Keratinocyte (primary cell): ENCODE measurements at regions not wholly inside any gene's neighbourhood (a gene's known extent, or its start where the extent isn't known, plus 50 kb on each side); places are given as distances from the start of the nearest gene placed in this dataset.

Source experiments
- EZH2 ChIP-seq: IDR thresholded peaks from one replicate; pipeline ENCODE4 v1.6.1; 2012; ENCODE audit warnings: inconsistent platforms, mild to moderate bottlenecking, low read length, moderate library complexity
- TF ChIP-seq, protein P1 (sequence below), 3 experiments: IDR thresholded peaks in 1 of 3; conservative IDR thresholded peaks in 1 of 3; optimal IDR thresholded peaks in 1 of 3; 2 replicates in 2 of 3; 3 replicates in 1 of 3; pipeline versions ENCODE3 to v1.5.1; 2011; ENCODE audit warnings: low read length in 3 of 3, mild to moderate bottlenecking in 3 of 3, moderate library complexity in 2 of 3, control low read depth in 1 of 3, inconsistent platforms in 1 of 3; ENCODE audit not compliant: insufficient read depth in 2 of 3; ENCODE audit errors: extremely low read depth in 1 of 3

DNA sequence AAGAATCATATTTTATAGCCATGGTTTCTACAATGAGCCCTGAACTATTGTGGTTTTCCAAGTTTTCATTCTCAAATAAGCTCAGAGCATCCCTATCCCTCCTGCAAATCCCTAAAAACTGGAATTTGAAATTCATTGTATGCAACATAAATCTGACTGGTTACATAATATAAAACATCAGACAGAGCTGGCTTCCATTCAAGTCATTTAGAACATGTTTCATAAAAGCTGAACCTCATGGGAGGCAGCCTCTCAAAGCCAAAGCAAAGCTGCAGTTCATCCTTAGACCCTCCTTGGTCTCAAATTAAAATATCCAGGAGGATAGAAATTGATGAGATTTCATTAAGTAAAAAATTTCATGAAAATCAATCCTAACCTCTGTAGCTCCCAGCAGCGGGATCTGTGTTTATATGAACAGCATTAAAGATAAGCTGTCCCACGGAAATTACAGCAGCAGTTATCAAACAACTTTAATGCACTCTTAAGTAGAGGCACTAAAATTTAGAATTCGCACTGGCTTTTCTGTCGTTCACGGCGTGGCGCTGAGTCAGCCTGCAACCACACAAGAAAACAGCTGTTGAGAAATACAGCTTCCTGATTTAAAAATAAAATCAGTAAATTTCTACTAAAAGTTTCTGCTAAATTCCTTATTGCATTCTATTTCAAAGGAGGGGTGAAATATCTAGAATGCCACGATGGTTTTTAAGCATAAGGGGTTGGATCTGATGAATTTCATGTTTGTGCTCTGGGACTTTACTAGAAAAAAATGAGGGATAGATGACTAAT, 99.9 kb upstream of the TIAM1 start:
- TF ChIP-seq, protein P1, sequence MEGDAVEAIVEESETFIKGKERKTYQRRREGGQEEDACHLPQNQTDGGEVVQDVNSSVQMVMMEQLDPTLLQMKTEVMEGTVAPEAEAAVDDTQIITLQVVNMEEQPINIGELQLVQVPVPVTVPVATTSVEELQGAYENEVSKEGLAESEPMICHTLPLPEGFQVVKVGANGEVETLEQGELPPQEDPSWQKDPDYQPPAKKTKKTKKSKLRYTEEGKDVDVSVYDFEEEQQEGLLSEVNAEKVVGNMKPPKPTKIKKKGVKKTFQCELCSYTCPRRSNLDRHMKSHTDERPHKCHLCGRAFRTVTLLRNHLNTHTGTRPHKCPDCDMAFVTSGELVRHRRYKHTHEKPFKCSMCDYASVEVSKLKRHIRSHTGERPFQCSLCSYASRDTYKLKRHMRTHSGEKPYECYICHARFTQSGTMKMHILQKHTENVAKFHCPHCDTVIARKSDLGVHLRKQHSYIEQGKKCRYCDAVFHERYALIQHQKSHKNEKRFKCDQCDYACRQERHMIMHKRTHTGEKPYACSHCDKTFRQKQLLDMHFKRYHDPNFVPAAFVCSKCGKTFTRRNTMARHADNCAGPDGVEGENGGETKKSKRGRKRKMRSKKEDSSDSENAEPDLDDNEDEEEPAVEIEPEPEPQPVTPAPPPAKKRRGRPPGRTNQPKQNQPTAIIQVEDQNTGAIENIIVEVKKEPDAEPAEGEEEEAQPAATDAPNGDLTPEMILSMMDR (optimal IDR thresholded peaks at IDR 0.05 in 1 of 3, IDR thresholded peaks at IDR 0.05 in 1 of 3, conservative IDR thresholded peaks at IDR 0.05 in 1 of 3; ENCODE audit: extremely low read depth in 1 of 3, insufficient read depth in 2 of 3, low read length in 3 of 3), result no peak
- TF ChIP-seq EZH2, result no peak
